Gastroesophageal sphincter (tissue), 4 donors: ENCODE measurements at regions not wholly inside any gene's neighbourhood (a gene's known extent, or its start where the extent isn't known, plus 50 kb on each side); places are given as distances from the start of the nearest gene placed in this dataset.
"Not testable (repeated sequence)": the region's sequence is repeated elsewhere in the genome, so short reads cannot be mapped to it uniquely, and the experiment has no call there.

ENCODE experiments used
- ATAC-seq: fragments of 150-250 bp; one replicate; pipeline ENCODE4 v1.9.1; 2016; ENCODE audit warnings: mild to moderate bottlenecking, moderate library complexity
- H3K27ac ChIP-seq, 4 donors: fragments of 200-600 bp; sonication (generic) in 3 of 4; 1 replicate in 3 of 4; 2 replicates in 1 of 4; pipeline ENCODE4 v1.5.1; 2016 to 2019
- H3K27me3 ChIP-seq: fragments of 200-600 bp; sonication (generic); one replicate; pipeline ENCODE4 v1.5.1; 2019
- H3K36me3 ChIP-seq, 2 donors: fragments of 200-600 bp; sonication (generic); one replicate each; pipeline ENCODE4 v1.5.1; 2019; ENCODE audit warnings: control low read depth in 1 of 2
- H3K4me1 ChIP-seq, 3 donors: fragments of 200-600 bp; sonication (generic); 1 replicate in 2 of 3; 2 replicates in 1 of 3; pipeline ENCODE4 v1.5.1; 2016 to 2019; ENCODE audit warnings: control low read depth in 2 of 3
- H3K4me3 ChIP-seq, 2 donors: fragments of 200-600 bp; sonication (generic); one replicate each; pipeline ENCODE4 v1.5.1; 2019; ENCODE audit warnings: mild to moderate bottlenecking in 1 of 2, moderate library complexity in 1 of 2
- H3K9me3 ChIP-seq, 3 donors: fragments of 200-600 bp; sonication (generic); one replicate each; pipeline ENCODE4 v1.5.1; 2017 to 2019; ENCODE audit warnings: control low read depth in 2 of 3
- CTCF ChIP-seq, 4 experiments: fragments of 200-600 bp in 2 of 4; fragments of 450-650 bp in 2 of 4; sonication (generic) in 1 of 4; IDR thresholded peaks; one replicate each; pipeline ENCODE4 v1.5.1; 2017 to 2019; ENCODE audit warnings: antibody characterized with exemption in 4 of 4, mild to moderate bottlenecking in 2 of 4, moderate library complexity in 2 of 4
- EP300 ChIP-seq: sonication (generic); formaldehyde crosslinking; IDR thresholded peaks from one replicate; pipeline ENCODE4 v1.6.1; 2017; ENCODE audit warnings: antibody characterized with exemption, mild to moderate bottlenecking
- POLR2A ChIP-seq, 2 donors: fragments of 450-650 bp; IDR thresholded peaks; one replicate each; pipeline ENCODE4 v1.6.1; 2017; ENCODE audit warnings: antibody characterized with exemption in 2 of 2, mild to moderate bottlenecking in 2 of 2, moderate library complexity in 1 of 2
- POLR2AphosphoS5 ChIP-seq: sonication (generic); formaldehyde crosslinking; IDR thresholded peaks from one replicate; pipeline ENCODE4 v1.6.1; 2017; ENCODE audit warnings: antibody characterized with exemption
- WGBS, 2 donors: methylation state at CpG; one replicate each; pipeline ENCODE4 v1.1.5; 2018; ENCODE audit warnings: low coverage in 1 of 2; 5-methylcytosine and 5-hydroxymethylcytosine counted together

DNA sequence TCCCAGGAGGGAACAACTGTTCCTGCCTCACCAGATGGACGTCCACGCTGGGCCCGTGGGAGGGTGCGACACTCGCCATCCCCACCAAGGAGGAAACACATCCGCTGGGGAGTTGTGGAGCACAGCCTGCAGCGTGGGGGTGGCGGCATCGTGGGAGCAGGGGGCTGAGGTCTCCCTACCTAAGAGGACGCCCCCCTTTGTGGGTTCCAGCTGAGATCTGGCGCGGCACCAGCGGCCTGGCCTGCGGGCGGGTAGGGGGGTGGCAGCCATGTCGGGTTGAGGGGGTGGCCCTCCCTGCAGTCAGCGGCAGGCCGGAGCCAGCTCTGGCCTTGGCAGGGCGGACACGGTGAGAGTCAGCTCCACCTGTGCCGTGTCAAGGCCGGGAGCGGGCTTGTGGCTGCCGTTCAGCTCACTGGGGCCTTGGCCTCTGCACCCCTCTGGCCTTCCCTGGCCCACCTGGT is 116.7 kb upstream of the CIBAR2 start:
- 92% methylated on average over 7 of the region's 24 CpGs; no CpG with 5 or more reads in 1 of the 2 donors for WGBS, 2 donors
- ATAC-seq = no peak
- no peak overlapping the region for H3K27ac ChIP-seq
- no peaks in the 10 kb centered on the region for H3K9me3 ChIP-seq
- no peaks in the 10 kb centered on the region for H3K27me3 ChIP-seq
- no peak overlapping the region for H3K4me3 ChIP-seq
- TF ChIP-seq POLR2A (IDR thresholded peaks at IDR 0.05) = no peak
- TF ChIP-seq EP300 = no peak
- TF ChIP-seq POLR2AphosphoS5 = no peak
- no peak for TF ChIP-seq CTCF (IDR thresholded peaks at IDR 0.05)
- H3K36me3 ChIP-seq = no peaks in the 10 kb centered on the region
- peaks cover 0 to 53% (median 12%) of the 10 kb centered on the region in 3 donors for H3K4me1 ChIP-seq

GRCh38 chr16:85229869-85230462 is 117.7 kb upstream of the CIBAR2 start:
- Histone ChIP-seq H3K27me3 (no peaks in the 10 kb centered on the region), H3K4me3 (no peak overlapping the region), H3K36me3 (no peaks in the 10 kb centered on the region), H3K27ac (no peak overlapping the region), H3K9me3 (no peaks in the 10 kb centered on the region), H3K4me1 (peaks cover 0 to 62% (median 19%) of the 10 kb centered on the region in 3 donors)
- WGBS, 2 donors = 53 to 56% methylated on average over 3 to 6 of the region's 8 CpGs
- ATAC-seq = no peak
- TF ChIP-seq POLR2A (IDR thresholded peaks at IDR 0.05) = no peak
- TF ChIP-seq EP300 = no peak
- no peak for TF ChIP-seq CTCF (IDR thresholded peaks at IDR 0.05)
- no peak for TF ChIP-seq POLR2AphosphoS5

- H3K27ac ChIP-seq, H3K9me3 ChIP-seq, H3K27me3 ChIP-seq, H3K4me3 ChIP-seq, H3K36me3 ChIP-seq, ATAC-seq: not testable (repeated sequence)
- 95 to 97% methylated on average over 6 of the region's 6 CpGs for WGBS, 2 donors
- peaks cover 0 to 71% (median 28%) of the 10 kb centered on the region in 3 donors for H3K4me1 ChIP-seq
Observed at GRCh38 chr16:85230764-85231383, 118.6 kb upstream of the CIBAR2 start.

GRCh38 chr16:85231959-85232358 is 119.7 kb upstream of the CIBAR2 start:
- Histone ChIP-seq H3K27ac (peak overlapping the region in 3 of 4 donors; percentile 7 to 45 (median 42)), H3K4me3 (no peak overlapping the region)

More at GRCh38 chr16:85231959-85232358, 119.7 kb upstream of the CIBAR2 start:
- Histone ChIP-seq H3K36me3 (no peaks in the 10 kb centered on the region), H3K27me3 (no peaks in the 10 kb centered on the region), H3K9me3 (no peaks in the 10 kb centered on the region), H3K4me1 (peaks cover 0 to 82% (median 33%) of the 10 kb centered on the region in 3 donors)
- ATAC-seq = no peak
- TF ChIP-seq POLR2A (IDR thresholded peaks at IDR 0.05) (no peak), POLR2AphosphoS5 (no peak), EP300 (no peak), CTCF (IDR thresholded peaks at IDR 0.05) (no peak)
- 29 to 40% methylated on average over 1 to 2 of the region's 8 CpGs for WGBS, 2 donors
